ENCODE measurements at regions not wholly inside any gene's neighbourhood (a gene's known extent, or its start where the extent isn't known, plus 50 kb on each side); places are given as distances from the start of the nearest gene placed in this dataset.

- no peak for TF ChIP-seq CTCF (IDR thresholded peaks at IDR 0.05; ENCODE audit: insufficient read depth, low read length)
- no peak overlapping the region for H3K4me3 ChIP-seq (ENCODE audit: low read depth, low read length)
- no peak for DNase-seq (ENCODE audit: low read depth)
Measured at GRCh38 chr15:45892182-45892581, 257.4 kb downstream of the SQOR start.

DNA sequence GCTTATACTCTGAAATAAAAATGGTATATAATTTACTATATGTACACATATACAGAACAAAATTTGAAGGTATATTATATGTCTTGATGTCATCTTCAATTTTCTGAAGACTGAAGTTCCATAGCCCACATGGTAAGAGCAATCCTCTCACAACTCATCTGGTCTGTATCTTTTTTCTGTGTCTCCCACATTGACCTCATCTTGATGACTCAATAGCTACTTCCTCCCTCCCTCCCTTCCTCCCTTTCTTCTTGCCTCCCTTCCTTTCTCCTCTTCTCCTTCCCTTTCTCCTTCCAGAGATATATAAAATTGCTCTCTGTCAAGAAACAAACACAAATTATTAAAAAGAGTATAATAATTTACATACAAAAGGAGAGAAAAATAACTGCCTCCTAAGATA lies 268.5 kb downstream of the SQOR start:
- TF ChIP-seq CTCF (IDR thresholded peaks at IDR 0.05; ENCODE audit: insufficient read depth, low read length), result no peak
- no peak overlapping the region for H3K4me3 ChIP-seq (ENCODE audit: low read depth, low read length)
- DNase-seq (ENCODE audit: low read depth), result no peak

DNA sequence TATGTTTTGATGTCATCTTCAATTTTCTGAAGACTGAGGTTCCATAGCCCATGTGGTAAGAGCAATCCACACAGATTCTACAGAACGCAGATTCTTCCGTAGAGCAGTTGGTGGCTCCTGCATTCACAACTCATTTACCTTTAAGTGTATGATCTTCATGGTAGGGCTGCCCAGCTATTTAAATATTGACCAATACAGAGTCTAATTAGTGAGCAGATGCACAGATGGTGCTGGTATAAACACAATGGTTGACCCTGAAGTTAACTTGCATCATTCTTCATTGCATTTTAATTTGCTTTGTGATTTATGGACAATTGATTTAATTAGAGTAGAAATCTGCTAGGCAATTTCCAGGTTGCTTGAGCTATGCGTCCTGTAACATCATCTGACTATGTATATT lies 269.2 kb downstream of the SQOR start:
- no peak for TF ChIP-seq CTCF (IDR thresholded peaks at IDR 0.05; ENCODE audit: insufficient read depth, low read length)
- DNase-seq (ENCODE audit: low read depth), result no peak
- H3K4me3 ChIP-seq (ENCODE audit: low read depth, low read length), result no peak overlapping the region

DNA sequence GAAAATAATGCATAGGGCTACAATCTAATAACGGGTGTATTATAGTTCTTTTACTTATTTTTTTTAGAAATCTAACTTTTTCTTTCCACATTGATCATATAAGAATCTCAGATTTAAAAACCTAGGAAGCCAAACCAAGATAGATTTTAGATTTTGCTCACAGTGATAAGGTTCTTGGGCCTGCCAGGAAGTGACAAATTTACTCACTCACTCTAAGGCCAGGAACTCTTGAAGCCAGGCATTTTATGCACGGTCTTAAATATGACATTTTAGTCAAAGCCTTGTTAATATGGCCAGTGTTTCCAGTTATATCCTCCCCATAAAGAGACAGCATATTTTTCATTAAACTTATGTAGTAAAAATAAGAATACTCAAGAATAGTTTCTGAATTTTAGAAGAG lies 271.4 kb downstream of the SQOR start:
- TF ChIP-seq CTCF (IDR thresholded peaks at IDR 0.05; ENCODE audit: insufficient read depth, low read length), result no peak
- no peak for DNase-seq (ENCODE audit: low read depth)
- no peak overlapping the region for H3K4me3 ChIP-seq (ENCODE audit: low read depth, low read length)

- H3K4me3 ChIP-seq (ENCODE audit: low read depth, low read length), result no peak overlapping the region
- no peak for DNase-seq (ENCODE audit: low read depth)
- no peak for TF ChIP-seq CTCF (IDR thresholded peaks at IDR 0.05; ENCODE audit: insufficient read depth, low read length)
Measured at GRCh38 chr15:45910671-45911070, 275.8 kb downstream of the SQOR start.

- TF ChIP-seq CTCF (IDR thresholded peaks at IDR 0.05; ENCODE audit: insufficient read depth, low read length), result no peak
- H3K4me3 ChIP-seq (ENCODE audit: low read depth, low read length), result no peak overlapping the region
- DNase-seq (ENCODE audit: low read depth), result no peak
Measured at GRCh38 chr15:45913451-45913850, 278.6 kb downstream of the SQOR start.

GRCh38 chr15:45914425-45914824 lies 279.6 kb downstream of the SQOR start:
- H3K4me3 ChIP-seq (ENCODE audit: low read depth, low read length), result no peak overlapping the region
- no peak for DNase-seq (ENCODE audit: low read depth)
- no peak for TF ChIP-seq CTCF (IDR thresholded peaks at IDR 0.05; ENCODE audit: insufficient read depth, low read length)

All from fibroblast of the aortic adventitia (primary cell).